ENCODE measurements at regions not wholly inside any gene's neighbourhood (a gene's known extent, or its start where the extent isn't known, plus 50 kb on each side); places are given as distances from the start of the nearest gene placed in this dataset.

- peaks cover 3% of the 10 kb centered on the region for H3K36me3 Mint-ChIP-seq (ENCODE audit: insufficient read depth)
- no peaks in the 10 kb centered on the region for H3K4me1 Mint-ChIP-seq (ENCODE audit: low read depth)
- H3K27ac Mint-ChIP-seq, result no peak overlapping the region
- H3K9me3 Mint-ChIP-seq (ENCODE audit: low read depth), result peaks cover 60% of the 10 kb centered on the region
- no peak for DNase-seq (ENCODE audit: low spot score, unreplicated experiment)
- TF ChIP-seq CTCF (IDR thresholded peaks at IDR 0.05; ENCODE audit: unreplicated experiment), result no peak
- H3K4me3 Mint-ChIP-seq (ENCODE audit: low read depth), result no peak overlapping the region
- H3K27me3 Mint-ChIP-seq, result no peaks in the 10 kb centered on the region
These were observed 450.5 kb upstream of the FGF16 start for GRCh38 chrX:76996641-76997040.

- Mint-ChIP-seq H3K4me3 (ENCODE audit: low read depth) (no peak overlapping the region), H3K9me3 (ENCODE audit: low read depth) (peaks cover 26% of the 10 kb centered on the region), H3K27me3 (no peaks in the 10 kb centered on the region), H3K36me3 (ENCODE audit: insufficient read depth) (peaks cover 1% of the 10 kb centered on the region), H3K27ac (no peak overlapping the region), H3K4me1 (ENCODE audit: low read depth) (no peaks in the 10 kb centered on the region)
- no peak for DNase-seq (ENCODE audit: low spot score, unreplicated experiment)
- TF ChIP-seq CTCF (IDR thresholded peaks at IDR 0.05; ENCODE audit: unreplicated experiment), result no peak
These were observed 443.7 kb upstream of the FGF16 start for GRCh38 chrX:77003530-77003929.

GRCh38 chrX:77003956-77004355, 443.2 kb upstream of the FGF16 start:
- DNase-seq (ENCODE audit: low spot score, unreplicated experiment), result no peak
- Mint-ChIP-seq H3K27me3 (no peaks in the 10 kb centered on the region), H3K4me1 (ENCODE audit: low read depth) (no peaks in the 10 kb centered on the region), H3K4me3 (ENCODE audit: low read depth) (no peak overlapping the region), H3K27ac (no peak overlapping the region), H3K36me3 (ENCODE audit: insufficient read depth) (peaks cover 1% of the 10 kb centered on the region), H3K9me3 (ENCODE audit: low read depth) (peaks cover 28% of the 10 kb centered on the region)
- no peak for TF ChIP-seq CTCF (IDR thresholded peaks at IDR 0.05; ENCODE audit: unreplicated experiment)

- Mint-ChIP-seq H3K4me1 (ENCODE audit: low read depth) (no peaks in the 10 kb centered on the region), H3K36me3 (ENCODE audit: insufficient read depth) (no peaks in the 10 kb centered on the region), H3K4me3 (ENCODE audit: low read depth) (no peak overlapping the region), H3K27ac (no peak overlapping the region), H3K9me3 (ENCODE audit: low read depth) (peaks cover 17% of the 10 kb centered on the region), H3K27me3 (no peaks in the 10 kb centered on the region)
- TF ChIP-seq CTCF (IDR thresholded peaks at IDR 0.05; ENCODE audit: unreplicated experiment), result no peak
- no peak for DNase-seq (ENCODE audit: low spot score, unreplicated experiment)
These were observed 437.5 kb upstream of the FGF16 start for GRCh38 chrX:77009691-77010090.

- H3K4me3 Mint-ChIP-seq (ENCODE audit: low read depth), result no peak overlapping the region
- TF ChIP-seq CTCF (IDR thresholded peaks at IDR 0.05; ENCODE audit: unreplicated experiment), result no peak
- no peak overlapping the region for H3K27ac Mint-ChIP-seq
- H3K4me1 Mint-ChIP-seq (ENCODE audit: low read depth), result no peaks in the 10 kb centered on the region
- no peaks in the 10 kb centered on the region for H3K36me3 Mint-ChIP-seq (ENCODE audit: insufficient read depth)
- DNase-seq (ENCODE audit: low spot score, unreplicated experiment), result no peak
- H3K27me3 Mint-ChIP-seq, result no peaks in the 10 kb centered on the region
- H3K9me3 Mint-ChIP-seq (ENCODE audit: low read depth), result peaks cover 17% of the 10 kb centered on the region
These were observed 432.5 kb upstream of the FGF16 start for GRCh38 chrX:77014377-77015372.
